D721Med (cell line): ENCODE measurements at regions not wholly inside any gene's neighbourhood (a gene's known extent, or its start where the extent isn't known, plus 50 kb on each side); places are given as distances from the start of the nearest gene placed in this dataset.

Experiments used
- DNase-seq: peaks from one replicate; pipeline ENCODE4 v3.0.0; 2011; ENCODE audit warnings: low spot score; ENCODE audit not compliant: insufficient read length
- FAIRE-seq: peaks from 2 replicates; lab custom pipeline; 2011; peaks lifted over from hg19 to GRCh38; lab: Jason Lieb, UNC
- CTCF ChIP-seq: IDR thresholded peaks from 2 replicates; pipeline ENCODE4 v1.5.1; 2012; ENCODE audit warnings: mild to moderate bottlenecking, control low read depth; ENCODE audit not compliant: insufficient read depth; ENCODE audit errors: missing control alignments

GRCh38 chr19:29431332-29431731 lies 94.5 kb upstream of the VSTM2B start:
- no peak for DNase-seq
- no peak for TF ChIP-seq CTCF
- FAIRE-seq = no peak

DNA sequence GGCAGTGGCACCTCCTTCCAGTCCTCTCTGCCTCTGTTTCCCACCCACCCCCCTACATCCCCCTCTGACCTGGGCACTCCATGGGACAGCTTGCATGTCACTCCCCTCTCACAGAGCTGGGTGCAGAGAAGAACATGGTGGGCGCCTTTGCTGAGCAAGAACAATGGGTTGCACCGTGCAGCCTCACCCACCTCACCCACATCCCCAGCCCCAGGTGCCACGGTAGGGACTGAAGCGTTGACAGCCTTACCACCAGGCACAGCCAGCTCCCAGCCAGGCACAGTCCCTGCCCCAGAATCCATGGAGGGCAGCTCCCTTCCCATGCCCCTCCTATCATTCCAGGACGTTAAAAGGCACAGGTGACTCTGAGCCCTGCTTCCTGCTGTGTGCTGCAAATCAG lies 93.1 kb upstream of the VSTM2B start:
- DNase-seq = no peak
- TF ChIP-seq CTCF = no peak
- no peak for FAIRE-seq

GRCh38 chr19:29436591-29437103 lies 89.1 kb upstream of the VSTM2B start:
- TF ChIP-seq CTCF = no peak
- FAIRE-seq = no peak
- DNase-seq = no peak

DNA sequence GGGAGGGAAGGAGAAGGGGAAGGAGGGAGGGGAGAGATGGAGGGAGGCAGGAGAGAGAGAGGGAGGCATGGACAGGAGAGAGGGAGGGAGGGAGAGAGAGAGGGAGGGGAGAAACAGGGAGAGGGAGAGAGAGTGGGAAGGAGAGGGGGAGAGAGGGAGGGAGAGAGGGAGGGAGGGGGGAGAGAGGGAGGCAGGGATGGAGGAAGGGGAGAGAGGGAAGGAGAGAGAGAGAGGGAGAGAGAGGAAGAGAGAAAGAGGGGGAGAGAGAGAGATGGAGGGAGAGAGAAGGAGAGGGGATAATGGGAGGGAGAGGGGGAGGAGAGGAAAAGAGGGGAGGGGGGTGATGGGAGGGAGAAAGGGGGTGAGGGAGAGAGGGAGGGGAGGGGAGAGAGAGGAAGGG lies 86.8 kb upstream of the VSTM2B start:
- no peak for DNase-seq
- no peak for FAIRE-seq
- TF ChIP-seq CTCF = no peak

GRCh38 chr19:29439688-29440550 lies 85.9 kb upstream of the VSTM2B start:
- no peak for TF ChIP-seq CTCF
- DNase-seq = no peak
- FAIRE-seq = no peak

DNA sequence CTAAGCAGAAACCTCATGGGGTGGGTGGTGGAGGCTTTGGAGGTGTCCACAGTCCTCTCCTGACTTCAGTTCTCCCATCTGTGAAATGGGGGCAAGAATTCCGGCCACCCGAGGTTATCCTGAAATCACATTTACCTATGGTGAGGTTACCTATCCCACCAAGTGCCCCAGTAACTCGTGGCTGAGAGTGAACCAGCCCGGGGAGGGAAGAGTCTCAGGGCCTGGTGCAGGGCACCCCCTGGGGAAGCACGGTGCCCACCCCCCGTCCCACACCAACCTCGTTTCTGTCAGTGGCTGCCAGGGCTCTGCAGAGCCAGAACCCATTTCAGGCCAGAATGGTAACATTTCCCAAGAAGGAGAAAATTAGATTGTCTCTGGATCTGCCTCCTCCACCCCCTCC lies 83.7 kb upstream of the VSTM2B start:
- DNase-seq (no peak), FAIRE-seq (no peak)
- no peak for TF ChIP-seq CTCF

GRCh38 chr19:29442910-29443309 lies 82.9 kb upstream of the VSTM2B start:
- DNase-seq = no peak
- FAIRE-seq = no peak
- TF ChIP-seq CTCF = no peak
